Uterus (tissue), 3 donors: ENCODE measurements at regions not wholly inside any gene's neighbourhood (a gene's known extent, or its start where the extent isn't known, plus 50 kb on each side); places are given as distances from the start of the nearest gene placed in this dataset.
"Not testable (repeated sequence)": the region's sequence is repeated elsewhere in the genome, so short reads cannot be mapped to it uniquely, and the experiment has no call there.

Source experiments
- DNase-seq, 2 donors: peaks; one replicate each; pipeline ENCODE4 v3.0.0-alpha.2; 2019 to 2020
- H3K27ac ChIP-seq, 2 donors: fragments of 200-600 bp; sonication (generic); 1 replicate in 1 of 2; 2 replicates in 1 of 2; pipeline ENCODE4 v1.5.1; 2016 to 2018
- H3K27me3 ChIP-seq, 2 donors: fragments of 200-600 bp; sonication (generic); one replicate each; pipeline ENCODE4 v1.5.1; 2018 to 2019; ENCODE audit warnings: control low read depth in 1 of 2
- H3K36me3 ChIP-seq, 2 donors: fragments of 200-600 bp; sonication (generic); one replicate each; pipeline ENCODE4 v1.5.1; 2019; ENCODE audit warnings: control low read depth in 1 of 2
- H3K4me1 ChIP-seq, 2 donors: fragments of 200-600 bp; sonication (generic); one replicate each; pipeline ENCODE4 v1.5.1; 2018 to 2019; ENCODE audit warnings: control low read depth in 1 of 2
- H3K4me3 ChIP-seq, 2 donors: fragments of 200-600 bp; sonication (generic); 1 replicate in 1 of 2; 2 replicates in 1 of 2; pipeline ENCODE4 v1.5.1; 2018 to 2019; ENCODE audit warnings: mild to moderate bottlenecking in 1 of 2
- H3K9me3 ChIP-seq, 2 donors: fragments of 200-600 bp; sonication (generic); one replicate each; pipeline ENCODE4 v1.5.1; 2019; ENCODE audit warnings: control low read depth in 1 of 2
- CTCF ChIP-seq, 4 experiments: fragments of 200-600 bp in 2 of 4; fragments of 450-650 bp in 2 of 4; sonication (generic) in 2 of 4; IDR thresholded peaks; one replicate each; pipeline ENCODE4 v1.5.1; 2016 to 2019; ENCODE audit warnings: antibody characterized with exemption in 4 of 4, mild to moderate bottlenecking in 2 of 4, moderate library complexity in 1 of 4
- POLR2A ChIP-seq, 2 donors: fragments of 450-650 bp; IDR thresholded peaks; one replicate each; pipeline ENCODE4 v1.6.1; 2016; ENCODE audit warnings: antibody characterized with exemption in 2 of 2, mild to moderate bottlenecking in 1 of 2, moderate library complexity in 1 of 2
- intact Hi-C: fragments of 100-400 bp; cut with DNase I; formaldehyde crosslinking; loops from one replicate; pipeline ENCODE4 v1.15.1; 2023; ENCODE audit warnings: low total_unique reads
- donor health status: DM: yes; HTN: yes; CAD: no.

GRCh38 chr6:17218749-17219093 is 62.4 kb upstream of the RBM24 start:
- Histone ChIP-seq H3K27ac (no peak overlapping the region), H3K27me3 (no peaks in the 10 kb centered on the region), H3K4me3 (no peak overlapping the region), H3K9me3 (no peaks in the 10 kb centered on the region), H3K36me3 (no peaks in the 10 kb centered on the region), H3K4me1 (no peaks in the 10 kb centered on the region)
- TF ChIP-seq POLR2A (IDR thresholded peaks at IDR 0.05) (no peak), CTCF (IDR thresholded peaks at IDR 0.05) (no peak)
- DNase-seq: no peak
- intact Hi-C loops: no loop called here

- no peaks in the 10 kb centered on the region for H3K27me3 ChIP-seq
- no peaks in the 10 kb centered on the region for H3K4me1 ChIP-seq
- H3K9me3 ChIP-seq: no peaks in the 10 kb centered on the region
- no peak for DNase-seq
- H3K36me3 ChIP-seq: no peaks in the 10 kb centered on the region
- H3K27ac ChIP-seq: no peak overlapping the region
- TF ChIP-seq CTCF (IDR thresholded peaks at IDR 0.05) (no peak), POLR2A (IDR thresholded peaks at IDR 0.05) (no peak)
- no peak overlapping the region for H3K4me3 ChIP-seq
- intact Hi-C loops: no loop called here
Observed at GRCh38 chr6:17219098-17219497, 62.1 kb upstream of the RBM24 start.

GRCh38 chr6:17220040-17220910 is 60.9 kb upstream of the RBM24 start:
- no peak for TF ChIP-seq POLR2A (IDR thresholded peaks at IDR 0.05)
- TF ChIP-seq CTCF (IDR thresholded peaks at IDR 0.05): no peak
- Histone ChIP-seq H3K9me3 (no peaks in the 10 kb centered on the region), H3K36me3 (no peaks in the 10 kb centered on the region), H3K27me3 (no peaks in the 10 kb centered on the region), H3K4me1 (no peaks in the 10 kb centered on the region), H3K4me3 (no peak overlapping the region), H3K27ac (no peak overlapping the region)
- intact Hi-C loops: no loop called here
- DNase-seq: no peak

- no peaks in the 10 kb centered on the region for H3K36me3 ChIP-seq
- DNase-seq: no peak
- no peak for TF ChIP-seq CTCF (IDR thresholded peaks at IDR 0.05)
- TF ChIP-seq POLR2A (IDR thresholded peaks at IDR 0.05): no peak
- intact Hi-C loops: no loop called here
- no peaks in the 10 kb centered on the region for H3K4me1 ChIP-seq
- H3K27me3 ChIP-seq: no peaks in the 10 kb centered on the region
- H3K27ac ChIP-seq: no peak overlapping the region
- no peaks in the 10 kb centered on the region for H3K9me3 ChIP-seq
- no peak overlapping the region for H3K4me3 ChIP-seq
Observed at GRCh38 chr6:17224056-17224455, 57.1 kb upstream of the RBM24 start.

- H3K4me3 ChIP-seq, H3K9me3 ChIP-seq, DNase-seq, intact Hi-C loops, H3K4me1 ChIP-seq, H3K27me3 ChIP-seq, H3K36me3 ChIP-seq, H3K27ac ChIP-seq: not testable (repeated sequence)
Observed at GRCh38 chr6:17224501-17224900, 56.7 kb upstream of the RBM24 start.
